Activated CD4-positive, alpha-beta T cell treated with anti-CD3 and anti-CD28 coated beads, Interleukin-2, amount 10 ng/mL, durations not matched to agents 7 days and 5 days (primary cell): ENCODE measurements at regions not wholly inside any gene's neighbourhood (a gene's known extent, or its start where the extent isn't known, plus 50 kb on each side); places are given as distances from the start of the nearest gene placed in this dataset.

Experiments used
- CTCF ChIA-PET: fragments of 350-600 bp; sonication (Branson Sonifier 250); formaldehyde crosslinking; loops from one replicate; lab custom pipeline; 2021; ENCODE audit warnings: antibody characterized with exemption; lab: Charles Lee
- POLR2A ChIA-PET: fragments of 350-600 bp; sonication (Branson Sonifier 250); formaldehyde crosslinking; loops from one replicate; lab custom pipeline; 2021; ENCODE audit warnings: antibody characterized with exemption; lab: Charles Lee
- DNase-seq: peaks from one replicate; pipeline ENCODE4 v3.0.0-alpha.2; 2020
- H3K27ac Mint-ChIP-seq: one replicate; pipeline ENCODE4 v1.8.0; 2021; ENCODE audit warnings: mild to moderate bottlenecking, moderate library complexity, mixed read lengths
- H3K27me3 Mint-ChIP-seq: one replicate; pipeline ENCODE4 v1.8.0; 2021; ENCODE audit warnings: mixed read lengths
- H3K36me3 Mint-ChIP-seq: one replicate; pipeline ENCODE4 v1.8.0; 2021; ENCODE audit warnings: low read depth, mixed read lengths
- H3K4me1 Mint-ChIP-seq: one replicate; pipeline ENCODE4 v1.8.0; 2021; ENCODE audit warnings: mixed read lengths
- H3K4me3 Mint-ChIP-seq: one replicate; pipeline ENCODE4 v1.8.0; 2021; ENCODE audit warnings: mild to moderate bottlenecking, moderate library complexity, mixed read lengths
- H3K9me3 Mint-ChIP-seq: one replicate; pipeline ENCODE4 v1.8.0; 2021; ENCODE audit warnings: mixed read lengths

GRCh38 chr2:174697255-174697654 is 67.0 kb downstream of the CHRNA1 start:
- H3K9me3 Mint-ChIP-seq, result no peaks in the 10 kb centered on the region
- H3K27ac Mint-ChIP-seq, result no peak overlapping the region
- ChIA-PET POLR2A (no interaction called here), CTCF (interaction anchor here (0.5 to 4.8 kb wide), 17 partner anchors 10 to 1409 kb away, joined by 3 to 45 read pairs (median 4); no protein-coding TSS in a partner anchor)
- H3K27me3 Mint-ChIP-seq, result peaks cover 24% of the 10 kb centered on the region
- H3K4me1 Mint-ChIP-seq, result no peaks in the 10 kb centered on the region
- no peak overlapping the region for H3K4me3 Mint-ChIP-seq
- H3K36me3 Mint-ChIP-seq, result no peaks in the 10 kb centered on the region
- DNase-seq, result peak; percentile 76

- Mint-ChIP-seq H3K36me3 (no peaks in the 10 kb centered on the region), H3K4me1 (no peaks in the 10 kb centered on the region), H3K4me3 (no peak overlapping the region), H3K27me3 (peaks cover 24% of the 10 kb centered on the region), H3K27ac (peak overlapping the region; percentile 43), H3K9me3 (no peaks in the 10 kb centered on the region)
- DNase-seq, result no peak
- ChIA-PET CTCF (interaction anchor here (1.0 to 1.1 kb wide), 2 partner anchors 8 to 92 kb away, joined by 3 to 4 read pairs; no protein-coding TSS in a partner anchor), POLR2A (no interaction called here)
These were observed 69.4 kb downstream of the CHRNA1 start for GRCh38 chr2:174694920-174695319.

GRCh38 chr2:174694196-174694878 is 69.9 kb downstream of the CHRNA1 start:
- Mint-ChIP-seq H3K27me3 (peaks cover 24% of the 10 kb centered on the region), H3K9me3 (no peaks in the 10 kb centered on the region), H3K36me3 (no peaks in the 10 kb centered on the region), H3K4me1 (no peaks in the 10 kb centered on the region), H3K27ac (peak overlapping the region; percentile 43), H3K4me3 (no peak overlapping the region)
- no peak for DNase-seq
- POLR2A ChIA-PET, result no interaction called here
- CTCF ChIA-PET, result no interaction called here

- Mint-ChIP-seq H3K4me3 (no peak overlapping the region), H3K27ac (no peak overlapping the region), H3K36me3 (no peaks in the 10 kb centered on the region), H3K9me3 (no peaks in the 10 kb centered on the region), H3K4me1 (peaks cover 5% of the 10 kb centered on the region), H3K27me3 (peaks cover 24% of the 10 kb centered on the region)
- DNase-seq, result no peak
- CTCF ChIA-PET, result interaction anchor here (0.6 to 1.5 kb wide), 5 partner anchors 11 to 297 kb away, joined by 3 to 4 read pairs (median 3); no protein-coding TSS in a partner anchor
- POLR2A ChIA-PET, result interaction anchor here (0.6 kb wide), 1 partner anchor 92 kb away, joined by 3 read pairs; no protein-coding TSS in a partner anchor
These were observed 70.9 kb downstream of the CHRNA1 start for GRCh38 chr2:174693344-174693743.

- H3K4me1 Mint-ChIP-seq, result peaks cover 14% of the 10 kb centered on the region
- CTCF ChIA-PET, result interaction anchor here (1.0 to 1.5 kb wide), 5 partner anchors 12 to 298 kb away, joined by 3 to 4 read pairs (median 3); no protein-coding TSS in a partner anchor
- no peak overlapping the region for H3K27ac Mint-ChIP-seq
- H3K27me3 Mint-ChIP-seq, result peaks cover 24% of the 10 kb centered on the region
- no peak overlapping the region for H3K4me3 Mint-ChIP-seq
- H3K36me3 Mint-ChIP-seq, result no peaks in the 10 kb centered on the region
- DNase-seq, result no peak
- H3K9me3 Mint-ChIP-seq, result no peaks in the 10 kb centered on the region
- POLR2A ChIA-PET, result no interaction called here
These were observed 71.9 kb downstream of the CHRNA1 start for GRCh38 chr2:174692256-174692919.

GRCh38 chr2:174691201-174691779 is 73.0 kb downstream of the CHRNA1 start:
- no peak for DNase-seq
- POLR2A ChIA-PET, result no interaction called here

GRCh38 chr2:174690026-174690425 is 74.2 kb downstream of the CHRNA1 start:
- Mint-ChIP-seq H3K4me3 (no peak overlapping the region), H3K27ac (no peak overlapping the region), H3K36me3 (no peaks in the 10 kb centered on the region), H3K9me3 (no peaks in the 10 kb centered on the region), H3K4me1 (peaks cover 14% of the 10 kb centered on the region), H3K27me3 (peaks cover 19% of the 10 kb centered on the region)
- CTCF ChIA-PET, result interaction anchor here (0.6 to 5.5 kb wide), 3 partner anchors 9 to 340 kb away, joined by 5 to 45 read pairs (median 14); no protein-coding TSS in a partner anchor
- DNase-seq, result no peak
- POLR2A ChIA-PET, result no interaction called here

More at GRCh38 chr2:174691201-174691779, 73.0 kb downstream of the CHRNA1 start:
- Mint-ChIP-seq H3K9me3 (no peaks in the 10 kb centered on the region), H3K4me3 (no peak overlapping the region), H3K27ac (no peak overlapping the region), H3K4me1 (peaks cover 14% of the 10 kb centered on the region), H3K36me3 (no peaks in the 10 kb centered on the region), H3K27me3 (peaks cover 24% of the 10 kb centered on the region)
- CTCF ChIA-PET, result no interaction called here

- H3K4me1 Mint-ChIP-seq, result peaks cover 27% of the 10 kb centered on the region
- DNase-seq, result no peak
- no peaks in the 10 kb centered on the region for H3K36me3 Mint-ChIP-seq
- no peak overlapping the region for H3K27ac Mint-ChIP-seq
- CTCF ChIA-PET, result interaction anchor here (0.7 to 5.5 kb wide), 11 partner anchors 8 to 225 kb away, joined by 3 to 45 read pairs (median 5); no protein-coding TSS in a partner anchor
- POLR2A ChIA-PET, result interaction anchor here (0.6 kb wide), 1 partner anchor 176 kb away, joined by 3 read pairs; no protein-coding TSS in a partner anchor
- H3K9me3 Mint-ChIP-seq, result no peaks in the 10 kb centered on the region
- no peak overlapping the region for H3K4me3 Mint-ChIP-seq
- H3K27me3 Mint-ChIP-seq, result no peaks in the 10 kb centered on the region
These were observed 76.2 kb downstream of the CHRNA1 start for GRCh38 chr2:174688079-174688478.

GRCh38 chr2:174686430-174686829 is 77.8 kb downstream of the CHRNA1 start:
- Mint-ChIP-seq H3K9me3 (no peaks in the 10 kb centered on the region), H3K27me3 (no peaks in the 10 kb centered on the region), H3K36me3 (peaks cover 2% of the 10 kb centered on the region), H3K4me3 (no peak overlapping the region), H3K27ac (no peak overlapping the region), H3K4me1 (peaks cover 33% of the 10 kb centered on the region)
- ChIA-PET POLR2A (no interaction called here), CTCF (interaction anchor here (0.7 to 5.5 kb wide), 12 partner anchors 9 to 139 kb away, joined by 3 to 45 read pairs (median 4); no protein-coding TSS in a partner anchor)
- no peak for DNase-seq

- Mint-ChIP-seq H3K4me1 (peaks cover 52% of the 10 kb centered on the region), H3K9me3 (no peaks in the 10 kb centered on the region), H3K36me3 (peaks cover 11% of the 10 kb centered on the region), H3K4me3 (peak overlapping the region; percentile 79), H3K27me3 (no peaks in the 10 kb centered on the region), H3K27ac (peak overlapping the region; percentile 89)
- no peak for DNase-seq
- ChIA-PET POLR2A (no interaction called here), CTCF (interaction anchor here (0.9 to 1.3 kb wide), 3 partner anchors 16 to 90 kb away, joined by 3 to 4 read pairs (median 4); no protein-coding TSS in a partner anchor)
These were observed 80.9 kb downstream of the CHRNA1 start for GRCh38 chr2:174683392-174683759.

- Mint-ChIP-seq H3K4me3 (peak overlapping the region; percentile 79), H3K4me1 (peaks cover 52% of the 10 kb centered on the region), H3K27me3 (no peaks in the 10 kb centered on the region), H3K9me3 (no peaks in the 10 kb centered on the region), H3K27ac (peak overlapping the region; percentile 89), H3K36me3 (peaks cover 11% of the 10 kb centered on the region)
- peak; percentile 52 for DNase-seq
- ChIA-PET POLR2A (interaction anchor here (1.1 kb wide), 1 partner anchor 88 kb away, joined by 3 read pairs; no protein-coding TSS in a partner anchor), CTCF (interaction anchor here (0.9 to 1.5 kb wide), 7 partner anchors 15 to 90 kb away, joined by 3 to 6 read pairs (median 4); partner anchors contain the start of gene WIPF1)
These were observed 81.5 kb downstream of the CHRNA1 start for GRCh38 chr2:174682578-174683391.
